GM18499 (cell line): ENCODE measurements at regions not wholly inside any gene's neighbourhood (a gene's known extent, or its start where the extent isn't known, plus 50 kb on each side); places are given as distances from the start of the nearest gene placed in this dataset.
"Not testable (repeated sequence)": the region's sequence is repeated elsewhere in the genome, so short reads cannot be mapped to it uniquely, and the experiment has no call there.

ENCODE experiments used
- ATAC-seq: cut with Tn5 transposase; IDR thresholded peaks from one replicate; pipeline ENCODE4 v1.9.1; 2021; ENCODE audit warnings: moderate number of reproducible peaks; ENCODE audit not compliant: insufficient read depth, unreplicated experiment

- ATAC-seq: no peak
Observed at GRCh38 chr12:22803725-22804124, 178.8 kb downstream of the ETNK1 start.

GRCh38 chr12:22808860-22809259 lies 183.9 kb downstream of the ETNK1 start:
- ATAC-seq: no peak

- ATAC-seq: no peak
Observed at GRCh38 chr12:22810036-22810435, 185.1 kb downstream of the ETNK1 start.

- ATAC-seq: no peak
Observed at GRCh38 chr12:22812531-22812930, 187.6 kb downstream of the ETNK1 start.

GRCh38 chr12:22821985-22822384 lies 197.0 kb downstream of the ETNK1 start:
- ATAC-seq: no peak

GRCh38 chr12:22826026-22826425 lies 201.1 kb downstream of the ETNK1 start:
- ATAC-seq: no peak

- ATAC-seq: not testable (repeated sequence)
Observed at GRCh38 chr12:22826446-22826981, 201.5 kb downstream of the ETNK1 start.

- peak; percentile 88 for ATAC-seq
Observed at GRCh38 chr12:22828066-22828465, 203.1 kb downstream of the ETNK1 start.

- ATAC-seq: no peak
Observed at GRCh38 chr12:22835431-22835830, 210.5 kb downstream of the ETNK1 start.

GRCh38 chr12:22850185-22850584 lies 225.2 kb downstream of the ETNK1 start:
- no peak for ATAC-seq

- no peak for ATAC-seq
Observed at GRCh38 chr12:22851532-22851931, 226.6 kb downstream of the ETNK1 start.

GRCh38 chr12:22855456-22855855 lies 230.5 kb downstream of the ETNK1 start:
- no peak for ATAC-seq

- no peak for ATAC-seq
Observed at GRCh38 chr12:22856178-22856577, 231.2 kb downstream of the ETNK1 start.

GRCh38 chr12:22858849-22859570 lies 234.0 kb downstream of the ETNK1 start:
- no peak for ATAC-seq

GRCh38 chr12:22860926-22861325 lies 236.0 kb downstream of the ETNK1 start:
- no peak for ATAC-seq

GRCh38 chr12:22865822-22866221 lies 240.9 kb downstream of the ETNK1 start:
- ATAC-seq: no peak

GRCh38 chr12:22866406-22866805 lies 241.4 kb downstream of the ETNK1 start:
- no peak for ATAC-seq

GRCh38 chr12:22874151-22874550 lies 249.2 kb downstream of the ETNK1 start:
- ATAC-seq: no peak

GRCh38 chr12:22876262-22876661 lies 251.3 kb downstream of the ETNK1 start:
- no peak for ATAC-seq

- no peak for ATAC-seq
Observed at GRCh38 chr12:22879203-22879602, 254.2 kb downstream of the ETNK1 start.

- no peak for ATAC-seq
Observed at GRCh38 chr12:22880331-22880730, 255.4 kb downstream of the ETNK1 start.

GRCh38 chr12:22880807-22881206 lies 255.8 kb downstream of the ETNK1 start:
- no peak for ATAC-seq
